GM12878 (cell line): ENCODE measurements at regions not wholly inside any gene's neighbourhood (a gene's known extent, or its start where the extent isn't known, plus 50 kb on each side); places are given as distances from the start of the nearest gene placed in this dataset.

ENCODE experiments used
- ATAC-seq: fragments of 200-7000 bp; cut with Tn5 transposase; 3 replicates; pipeline ENCODE4 v1.9.1; 2020; ENCODE audit warnings: mild to moderate bottlenecking, moderate library complexity
- BruUV-seq: library from RNA; stranded (reverse); fragments of 400-500 nt; replicated peaks from 2 replicates; lab custom pipeline; 2021; lab: Mats Ljungman, UMichigan
- CTCF ChIA-PET: fragments of 300-600 bp; sonication (Branson Sonifier 250); formaldehyde crosslinking; extraction: SDS; loops from one replicate; lab custom pipeline; 2021; ENCODE audit warnings: inconsistent platforms; lab: Yijun Ruan, JAX
- POLR2A ChIA-PET: fragments of 350-600 bp; formaldehyde crosslinking; extraction: SDS; loops from one replicate; lab custom pipeline; 2021; ENCODE audit warnings: inconsistent platforms; lab: Charles Lee
- RAD21 ChIA-PET: fragments of 300-600 bp; sonication (Branson Sonifier 250); formaldehyde crosslinking; loops from one replicate; lab custom pipeline; 2023; ENCODE audit warnings: antibody characterized with exemption; ENCODE audit not compliant: unreplicated experiment; lab: Charles Lee
- SMC1A ChIA-PET: fragments of 300-600 bp; sonication (Branson Sonifier 250); formaldehyde crosslinking; loops from one replicate; lab custom pipeline; 2023; ENCODE audit not compliant: unreplicated experiment, uncharacterized antibody; lab: Charles Lee
- DNase-seq: peaks from one replicate; pipeline ENCODE4 v3.0.0-alpha.2; 2011; ENCODE audit warnings: low read depth, low spot score
- FAIRE-seq: peaks from 3 replicates; lab custom pipeline; 2011; peaks lifted over from hg19 to GRCh38; lab: Jason Lieb, UNC
- H2AFZ ChIP-seq: 2 replicates; pipeline ENCODE4 v1.6.0; 2011; ENCODE audit warnings: low read depth, low read length, control low read depth; ENCODE audit not compliant: control insufficient read depth
- H3K27ac ChIP-seq: 2 replicates; pipeline ENCODE4 v1.5.1; 2011; ENCODE audit warnings: control low read depth; ENCODE audit not compliant: control insufficient read depth, insufficient read depth
- H3K27me3 ChIP-seq, 2 experiments: replicated peaks in 1 of 2; 2 replicates each; pipeline versions ENCODE4 v1.6.0 to v1.6.1; 2011; ENCODE audit warnings: low read length in 1 of 2; ENCODE audit not compliant: control insufficient read depth in 2 of 2, insufficient read depth in 2 of 2
- H3K36me3 ChIP-seq, 2 experiments: 2 replicates each; pipeline ENCODE4 v1.5.1; 2011; ENCODE audit warnings: low read length in 1 of 2; ENCODE audit not compliant: control insufficient read depth in 2 of 2, insufficient read depth in 2 of 2
- H3K4me1 ChIP-seq: 2 replicates; pipeline ENCODE4 v1.6.1; 2011; ENCODE audit warnings: mild to moderate bottlenecking, low read length, moderate library complexity, mixed read lengths; ENCODE audit not compliant: control insufficient read depth, insufficient read depth
- H3K4me2 ChIP-seq: 2 replicates; pipeline ENCODE4 v1.6.0; 2011; ENCODE audit warnings: control low read depth; ENCODE audit not compliant: control insufficient read depth, insufficient read depth
- H3K4me3 ChIP-seq: fragments of 200-600 bp; sonication (generic); 2 replicates; pipeline ENCODE4 v1.5.1; 2016
- H3K79me2 ChIP-seq: 2 replicates; pipeline ENCODE4 v1.6.0; 2011; ENCODE audit warnings: low read length; ENCODE audit not compliant: control insufficient read depth, insufficient read depth
- H3K9ac ChIP-seq: 2 replicates; pipeline ENCODE4 v1.8.0; 2011; ENCODE audit warnings: low read length, control low read depth, mixed read lengths; ENCODE audit not compliant: control insufficient read depth, insufficient read depth
- H3K9me3 ChIP-seq: replicated peaks from 3 replicates; pipeline ENCODE4 v1.5.1; 2011; ENCODE audit warnings: mild to moderate bottlenecking, low read length; ENCODE audit not compliant: control insufficient read depth, insufficient read depth
- H4K20me1 ChIP-seq: 2 replicates; pipeline ENCODE4 v1.6.0; 2011; ENCODE audit not compliant: control insufficient read depth, insufficient read depth
- CHD4 ChIP-seq: fragments of 200-600 bp; sonication (generic); IDR thresholded peaks from 2 replicates; pipeline ENCODE4 v1.6.1; 2016; ENCODE audit warnings: mild to moderate bottlenecking
- EP300 ChIP-seq, 2 experiments: fragments of 150-350 bp in 1 of 2; IDR thresholded peaks; 2 replicates each; pipeline ENCODE4 v1.6.1; 2011 to 2012; ENCODE audit warnings: low read depth in 2 of 2, low read length in 2 of 2, borderline replicate concordance in 1 of 2, improper control_type of control experiment in 1 of 2, inconsistent platforms in 1 of 2; ENCODE audit not compliant: control insufficient read depth in 1 of 2
- JUNB ChIP-seq: IDR thresholded peaks from 2 replicates; pipeline ENCODE4 v1.6.1; 2016; ENCODE audit warnings: antibody characterized with exemption, mild to moderate bottlenecking
- MXI1 ChIP-seq: fragments of 150-350 bp; IDR thresholded peaks from 2 replicates; pipeline ENCODE4 v1.6.1; 2011; ENCODE audit warnings: low read depth, mild to moderate bottlenecking, inconsistent platforms, low read length, improper control_type of control experiment
- NR2F1 ChIP-seq: fragments of 450-650 bp; conservative IDR thresholded peaks from 2 replicates; pipeline ENCODE4 v1.6.1; 2017; ENCODE audit warnings: mild to moderate bottlenecking
- PAX5 ChIP-seq: IDR thresholded peaks from 2 replicates; pipeline ENCODE4 v1.6.1; 2011; ENCODE audit warnings: low read depth, low read length, borderline replicate concordance
- RFX5 ChIP-seq: IDR thresholded peaks from 2 replicates; pipeline ENCODE4 v1.6.1; 2011; ENCODE audit warnings: low read depth, low read length, improper control_type of control experiment
- SREBF1 ChIP-seq: IDR thresholded peaks from 2 replicates; pipeline ENCODE4 v1.6.1; 2012; ENCODE audit warnings: mild to moderate bottlenecking, low read length
- WRNIP1 ChIP-seq: IDR thresholded peaks from 2 replicates; pipeline ENCODE4 v1.6.1; 2011; ENCODE audit warnings: low read depth, low read length, improper control_type of control experiment, borderline replicate concordance
- WGBS: methylation state at CpG from one replicate; pipeline ENCODE4 v1.1.6; 2016; ENCODE audit warnings: low lambda C conversion rate; ENCODE audit not compliant: insufficient replicate concordance, insufficient coverage; ENCODE audit errors: missing lambda C conversion rate; 5-methylcytosine and 5-hydroxymethylcytosine counted together
- in situ Hi-C: fragments of 300-500 bp; cut with MboI; formaldehyde crosslinking; loops from 9 replicates; pipeline ENCODE4 v1.14.3; 2018; ENCODE audit warnings: mixed read lengths
- intact Hi-C: fragments of 100-400 bp; cut with micrococcal nuclease; formaldehyde crosslinking; loops from one replicate; pipeline ENCODE4 v1.14.2; 2022; ENCODE audit not compliant: unreplicated experiment
- TF ChIP-seq, protein P1 (sequence below): fragments of 450-650 bp; IDR thresholded peaks from 2 replicates; pipeline ENCODE4 v1.6.1; 2017; ENCODE audit warnings: antibody characterized with exemption, mild to moderate bottlenecking, moderate library complexity
- TF ChIP-seq, protein P2 (sequence below): fragments of 450-650 bp; IDR thresholded peaks from 2 replicates; pipeline ENCODE4 v1.6.1; 2018; ENCODE audit warnings: mild to moderate bottlenecking, low read depth, moderate library complexity; ENCODE audit not compliant: partially characterized antibody
- TF ChIP-seq, protein P3 (sequence below): fragments of 150-350 bp; IDR thresholded peaks from 2 replicates; pipeline ENCODE4 v1.6.1; 2014; ENCODE audit warnings: mild to moderate bottlenecking, low read depth, low read length
- TF ChIP-seq, protein P4 (sequence below): fragments of 450-650 bp; IDR thresholded peaks from 2 replicates; pipeline ENCODE4 v1.6.1; 2017; ENCODE audit warnings: low read depth, mild to moderate bottlenecking, moderate library complexity
- TF ChIP-seq, protein P5 (sequence below): fragments of 450-650 bp; conservative IDR thresholded peaks from 2 replicates; pipeline ENCODE4 v1.6.1; 2017; ENCODE audit warnings: mild to moderate bottlenecking, moderate library complexity

DNA sequence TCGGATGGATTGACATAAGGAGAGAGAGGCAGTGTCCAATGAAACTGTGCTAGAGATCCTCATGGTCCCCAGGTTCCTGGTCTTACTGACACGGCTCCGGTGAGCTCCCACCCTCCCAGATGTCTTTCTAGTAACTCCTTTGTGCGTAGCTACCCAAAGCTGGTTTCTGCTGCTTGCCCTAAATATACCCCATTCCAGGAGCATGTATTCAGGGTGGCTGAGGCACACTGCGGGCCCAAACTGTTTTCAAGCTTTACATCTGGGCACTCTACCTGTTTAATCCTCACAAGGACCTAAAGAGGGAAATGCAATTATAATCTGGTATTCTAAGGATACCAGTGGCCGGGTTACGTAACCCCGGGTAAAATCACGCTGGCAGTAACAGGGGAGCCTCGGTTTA, 161.2 kb upstream of the NSMCE3 start:
- Histone ChIP-seq H4K20me1 (no peaks in the 10 kb centered on the region), H3K4me3 (no peak overlapping the region), H3K27me3 (no peaks in the 10 kb centered on the region), H3K27ac (no peak overlapping the region)
- WGBS = 63% methylated on average over 10 of the region's 10 CpGs
- TF ChIP-seq, protein P1, sequence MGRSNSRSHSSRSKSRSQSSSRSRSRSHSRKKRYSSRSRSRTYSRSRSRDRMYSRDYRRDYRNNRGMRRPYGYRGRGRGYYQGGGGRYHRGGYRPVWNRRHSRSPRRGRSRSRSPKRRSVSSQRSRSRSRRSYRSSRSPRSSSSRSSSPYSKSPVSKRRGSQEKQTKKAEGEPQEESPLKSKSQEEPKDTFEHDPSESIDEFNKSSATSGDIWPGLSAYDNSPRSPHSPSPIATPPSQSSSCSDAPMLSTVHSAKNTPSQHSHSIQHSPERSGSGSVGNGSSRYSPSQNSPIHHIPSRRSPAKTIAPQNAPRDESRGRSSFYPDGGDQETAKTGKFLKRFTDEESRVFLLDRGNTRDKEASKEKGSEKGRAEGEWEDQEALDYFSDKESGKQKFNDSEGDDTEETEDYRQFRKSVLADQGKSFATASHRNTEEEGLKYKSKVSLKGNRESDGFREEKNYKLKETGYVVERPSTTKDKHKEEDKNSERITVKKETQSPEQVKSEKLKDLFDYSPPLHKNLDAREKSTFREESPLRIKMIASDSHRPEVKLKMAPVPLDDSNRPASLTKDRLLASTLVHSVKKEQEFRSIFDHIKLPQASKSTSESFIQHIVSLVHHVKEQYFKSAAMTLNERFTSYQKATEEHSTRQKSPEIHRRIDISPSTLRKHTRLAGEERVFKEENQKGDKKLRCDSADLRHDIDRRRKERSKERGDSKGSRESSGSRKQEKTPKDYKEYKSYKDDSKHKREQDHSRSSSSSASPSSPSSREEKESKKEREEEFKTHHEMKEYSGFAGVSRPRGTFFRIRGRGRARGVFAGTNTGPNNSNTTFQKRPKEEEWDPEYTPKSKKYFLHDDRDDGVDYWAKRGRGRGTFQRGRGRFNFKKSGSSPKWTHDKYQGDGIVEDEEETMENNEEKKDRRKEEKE = no peak
- TF ChIP-seq WRNIP1 (no peak), CHD4 (no peak), JUNB (no peak), RFX5 (no peak), PAX5 (no peak), NR2F1 (no peak), SREBF1 (no peak), MXI1 (no peak), EP300 (IDR thresholded peaks at IDR 0.05; ENCODE audit: borderline replicate concordance in 1 of 2, control insufficient read depth in 1 of 2, low read depth in 2 of 2, low read length in 2 of 2) (no peak)
- TF ChIP-seq, protein P2, sequence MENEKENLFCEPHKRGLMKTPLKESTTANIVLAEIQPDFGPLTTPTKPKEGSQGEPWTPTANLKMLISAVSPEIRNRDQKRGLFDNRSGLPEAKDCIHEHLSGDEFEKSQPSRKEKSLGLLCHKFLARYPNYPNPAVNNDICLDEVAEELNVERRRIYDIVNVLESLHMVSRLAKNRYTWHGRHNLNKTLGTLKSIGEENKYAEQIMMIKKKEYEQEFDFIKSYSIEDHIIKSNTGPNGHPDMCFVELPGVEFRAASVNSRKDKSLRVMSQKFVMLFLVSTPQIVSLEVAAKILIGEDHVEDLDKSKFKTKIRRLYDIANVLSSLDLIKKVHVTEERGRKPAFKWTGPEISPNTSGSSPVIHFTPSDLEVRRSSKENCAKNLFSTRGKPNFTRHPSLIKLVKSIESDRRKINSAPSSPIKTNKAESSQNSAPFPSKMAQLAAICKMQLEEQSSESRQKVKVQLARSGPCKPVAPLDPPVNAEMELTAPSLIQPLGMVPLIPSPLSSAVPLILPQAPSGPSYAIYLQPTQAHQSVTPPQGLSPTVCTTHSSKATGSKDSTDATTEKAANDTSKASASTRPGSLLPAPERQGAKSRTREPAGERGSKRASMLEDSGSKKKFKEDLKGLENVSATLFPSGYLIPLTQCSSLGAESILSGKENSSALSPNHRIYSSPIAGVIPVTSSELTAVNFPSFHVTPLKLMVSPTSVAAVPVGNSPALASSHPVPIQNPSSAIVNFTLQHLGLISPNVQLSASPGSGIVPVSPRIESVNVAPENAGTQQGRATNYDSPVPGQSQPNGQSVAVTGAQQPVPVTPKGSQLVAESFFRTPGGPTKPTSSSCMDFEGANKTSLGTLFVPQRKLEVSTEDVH = no peak
- TF ChIP-seq, protein P3, sequence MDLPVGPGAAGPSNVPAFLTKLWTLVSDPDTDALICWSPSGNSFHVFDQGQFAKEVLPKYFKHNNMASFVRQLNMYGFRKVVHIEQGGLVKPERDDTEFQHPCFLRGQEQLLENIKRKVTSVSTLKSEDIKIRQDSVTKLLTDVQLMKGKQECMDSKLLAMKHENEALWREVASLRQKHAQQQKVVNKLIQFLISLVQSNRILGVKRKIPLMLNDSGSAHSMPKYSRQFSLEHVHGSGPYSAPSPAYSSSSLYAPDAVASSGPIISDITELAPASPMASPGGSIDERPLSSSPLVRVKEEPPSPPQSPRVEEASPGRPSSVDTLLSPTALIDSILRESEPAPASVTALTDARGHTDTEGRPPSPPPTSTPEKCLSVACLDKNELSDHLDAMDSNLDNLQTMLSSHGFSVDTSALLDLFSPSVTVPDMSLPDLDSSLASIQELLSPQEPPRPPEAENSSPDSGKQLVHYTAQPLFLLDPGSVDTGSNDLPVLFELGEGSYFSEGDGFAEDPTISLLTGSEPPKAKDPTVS = no peak
- TF ChIP-seq, protein P4, sequence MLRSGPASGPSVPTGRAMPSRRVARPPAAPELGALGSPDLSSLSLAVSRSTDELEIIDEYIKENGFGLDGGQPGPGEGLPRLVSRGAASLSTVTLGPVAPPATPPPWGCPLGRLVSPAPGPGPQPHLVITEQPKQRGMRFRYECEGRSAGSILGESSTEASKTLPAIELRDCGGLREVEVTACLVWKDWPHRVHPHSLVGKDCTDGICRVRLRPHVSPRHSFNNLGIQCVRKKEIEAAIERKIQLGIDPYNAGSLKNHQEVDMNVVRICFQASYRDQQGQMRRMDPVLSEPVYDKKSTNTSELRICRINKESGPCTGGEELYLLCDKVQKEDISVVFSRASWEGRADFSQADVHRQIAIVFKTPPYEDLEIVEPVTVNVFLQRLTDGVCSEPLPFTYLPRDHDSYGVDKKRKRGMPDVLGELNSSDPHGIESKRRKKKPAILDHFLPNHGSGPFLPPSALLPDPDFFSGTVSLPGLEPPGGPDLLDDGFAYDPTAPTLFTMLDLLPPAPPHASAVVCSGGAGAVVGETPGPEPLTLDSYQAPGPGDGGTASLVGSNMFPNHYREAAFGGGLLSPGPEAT = no peak
- TF ChIP-seq, protein P5, sequence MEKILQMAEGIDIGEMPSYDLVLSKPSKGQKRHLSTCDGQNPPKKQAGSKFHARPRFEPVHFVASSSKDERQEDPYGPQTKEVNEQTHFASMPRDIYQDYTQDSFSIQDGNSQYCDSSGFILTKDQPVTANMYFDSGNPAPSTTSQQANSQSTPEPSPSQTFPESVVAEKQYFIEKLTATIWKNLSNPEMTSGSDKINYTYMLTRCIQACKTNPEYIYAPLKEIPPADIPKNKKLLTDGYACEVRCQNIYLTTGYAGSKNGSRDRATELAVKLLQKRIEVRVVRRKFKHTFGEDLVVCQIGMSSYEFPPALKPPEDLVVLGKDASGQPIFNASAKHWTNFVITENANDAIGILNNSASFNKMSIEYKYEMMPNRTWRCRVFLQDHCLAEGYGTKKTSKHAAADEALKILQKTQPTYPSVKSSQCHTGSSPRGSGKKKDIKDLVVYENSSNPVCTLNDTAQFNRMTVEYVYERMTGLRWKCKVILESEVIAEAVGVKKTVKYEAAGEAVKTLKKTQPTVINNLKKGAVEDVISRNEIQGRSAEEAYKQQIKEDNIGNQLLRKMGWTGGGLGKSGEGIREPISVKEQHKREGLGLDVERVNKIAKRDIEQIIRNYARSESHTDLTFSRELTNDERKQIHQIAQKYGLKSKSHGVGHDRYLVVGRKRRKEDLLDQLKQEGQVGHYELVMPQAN = no peak
- TF ChIP-seq, all 136 proteins: peak for 0
- CTCF ChIA-PET = no interaction called here
- FAIRE-seq (no peak), ATAC-seq (no peak), DNase-seq (no peak)
- Histone ChIP-seq H3K36me3 (no peaks in the 10 kb centered on the region), H3K79me2 (no peaks in the 10 kb centered on the region), H2AFZ (no peak overlapping the region), H3K9me3 (no peaks in the 10 kb centered on the region), H3K4me1 (no peaks in the 10 kb centered on the region), H3K4me2 (no peak overlapping the region), H3K9ac (no peak overlapping the region)
- in situ Hi-C loops = no loop called here
- intact Hi-C loops = no loop called here
- RAD21 ChIA-PET = no interaction called here
- BruUV-seq = no TSS peak
- POLR2A ChIA-PET = no interaction called here
- SMC1A ChIA-PET = no interaction called here
